ENCODE measurements at regions not wholly inside any gene's neighbourhood (a gene's known extent, or its start where the extent isn't known, plus 50 kb on each side); places are given as distances from the start of the nearest gene placed in this dataset.

DNA sequence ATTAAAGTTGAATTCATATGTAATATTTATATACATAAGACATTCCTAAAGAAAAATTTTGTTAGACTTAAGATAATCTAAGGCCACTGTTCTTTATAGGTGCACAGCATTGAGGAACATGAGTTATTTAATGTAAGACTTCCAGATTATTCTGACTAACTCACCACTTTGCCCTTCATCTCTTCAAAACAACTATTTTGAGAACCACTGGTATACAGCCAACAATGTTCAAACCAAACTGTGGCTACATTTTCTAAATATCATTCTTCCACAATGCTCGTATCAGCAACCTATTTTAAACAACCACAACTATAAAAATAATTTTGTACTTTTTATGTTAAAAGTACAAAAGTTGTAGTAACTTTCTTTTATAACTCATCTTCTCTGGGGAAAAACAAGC, 199.8 kb upstream of the ALCAM start:
- TF ChIP-seq, protein P1, sequence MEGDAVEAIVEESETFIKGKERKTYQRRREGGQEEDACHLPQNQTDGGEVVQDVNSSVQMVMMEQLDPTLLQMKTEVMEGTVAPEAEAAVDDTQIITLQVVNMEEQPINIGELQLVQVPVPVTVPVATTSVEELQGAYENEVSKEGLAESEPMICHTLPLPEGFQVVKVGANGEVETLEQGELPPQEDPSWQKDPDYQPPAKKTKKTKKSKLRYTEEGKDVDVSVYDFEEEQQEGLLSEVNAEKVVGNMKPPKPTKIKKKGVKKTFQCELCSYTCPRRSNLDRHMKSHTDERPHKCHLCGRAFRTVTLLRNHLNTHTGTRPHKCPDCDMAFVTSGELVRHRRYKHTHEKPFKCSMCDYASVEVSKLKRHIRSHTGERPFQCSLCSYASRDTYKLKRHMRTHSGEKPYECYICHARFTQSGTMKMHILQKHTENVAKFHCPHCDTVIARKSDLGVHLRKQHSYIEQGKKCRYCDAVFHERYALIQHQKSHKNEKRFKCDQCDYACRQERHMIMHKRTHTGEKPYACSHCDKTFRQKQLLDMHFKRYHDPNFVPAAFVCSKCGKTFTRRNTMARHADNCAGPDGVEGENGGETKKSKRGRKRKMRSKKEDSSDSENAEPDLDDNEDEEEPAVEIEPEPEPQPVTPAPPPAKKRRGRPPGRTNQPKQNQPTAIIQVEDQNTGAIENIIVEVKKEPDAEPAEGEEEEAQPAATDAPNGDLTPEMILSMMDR (IDR thresholded peaks at IDR 0.05), result no peak
- Histone ChIP-seq H3K36me3 (ENCODE audit: low read depth) (no peaks in the 10 kb centered on the region), H3K9me3 (no peaks in the 10 kb centered on the region), H3K4me3 (no peak overlapping the region), H3K4me1 (ENCODE audit: low read depth) (no peaks in the 10 kb centered on the region)
- intact Hi-C loops (cut with DNase I, micrococcal nuclease), result no loop called here
- no peak for DNase-seq
- no peak for ATAC-seq

DNA sequence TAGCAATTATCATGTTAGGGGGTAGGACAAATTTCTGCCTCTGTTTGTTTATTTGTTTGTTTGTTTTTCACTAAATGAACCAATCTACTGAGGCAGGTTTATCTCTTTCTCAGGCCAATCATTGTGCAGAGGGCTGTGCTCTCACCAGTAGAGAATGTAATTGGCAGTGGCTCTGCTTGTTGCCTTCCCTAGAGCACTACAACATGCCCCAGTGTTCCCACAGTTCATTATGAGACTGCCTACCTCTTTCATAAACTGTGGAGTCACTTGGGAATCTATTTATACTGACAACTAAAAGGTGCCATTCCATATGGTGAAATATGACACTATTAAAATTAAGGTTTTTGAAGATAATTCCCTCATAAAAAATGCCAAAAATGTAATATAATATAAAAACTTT, 196.3 kb upstream of the ALCAM start:
- Histone ChIP-seq H3K4me3 (no peak overlapping the region), H3K36me3 (ENCODE audit: low read depth) (no peaks in the 10 kb centered on the region), H3K4me1 (ENCODE audit: low read depth) (no peaks in the 10 kb centered on the region), H3K9me3 (no peaks in the 10 kb centered on the region)
- ATAC-seq (no peak), DNase-seq (no peak)
- intact Hi-C loops (cut with DNase I, micrococcal nuclease), result no loop called here
- TF ChIP-seq, protein P1 (IDR thresholded peaks at IDR 0.05), result no peak

DNA sequence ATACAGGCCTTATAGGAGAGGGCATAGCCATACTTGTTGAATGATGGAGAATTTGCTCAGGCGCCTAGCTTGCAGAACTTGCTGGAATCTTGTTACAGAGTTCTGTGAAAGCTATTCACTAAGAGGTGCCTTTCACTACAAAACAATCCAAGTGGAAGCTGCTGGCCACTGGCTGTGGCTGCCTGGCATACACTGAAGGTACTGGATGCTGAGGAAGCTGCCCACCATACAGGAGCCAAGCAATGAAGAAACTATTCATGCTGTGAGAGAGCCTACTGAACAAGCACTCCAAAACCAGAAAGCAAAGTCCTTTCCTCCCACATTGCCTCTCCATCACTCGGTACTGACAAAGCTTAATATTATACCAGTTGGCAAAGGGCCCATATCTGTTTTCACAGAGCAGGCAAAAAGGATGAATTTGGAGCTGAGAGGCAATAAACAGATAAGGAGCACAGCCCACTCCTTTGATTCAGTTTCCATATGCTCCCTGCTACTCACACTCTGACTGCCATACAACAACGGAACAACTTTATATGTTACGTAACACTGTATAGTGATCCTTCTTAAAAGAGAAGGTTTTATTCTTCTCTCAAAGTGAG, 192.6 kb upstream of the ALCAM start:
- no peak for ATAC-seq
- Histone ChIP-seq H3K9me3 (no peaks in the 10 kb centered on the region), H3K4me1 (ENCODE audit: low read depth) (no peaks in the 10 kb centered on the region), H3K36me3 (ENCODE audit: low read depth) (no peaks in the 10 kb centered on the region), H3K4me3 (no peak overlapping the region)
- TF ChIP-seq, protein P1 (IDR thresholded peaks at IDR 0.05), result no peak
- intact Hi-C loops (cut with DNase I, micrococcal nuclease), result no loop called here
- DNase-seq, result no peak

DNA sequence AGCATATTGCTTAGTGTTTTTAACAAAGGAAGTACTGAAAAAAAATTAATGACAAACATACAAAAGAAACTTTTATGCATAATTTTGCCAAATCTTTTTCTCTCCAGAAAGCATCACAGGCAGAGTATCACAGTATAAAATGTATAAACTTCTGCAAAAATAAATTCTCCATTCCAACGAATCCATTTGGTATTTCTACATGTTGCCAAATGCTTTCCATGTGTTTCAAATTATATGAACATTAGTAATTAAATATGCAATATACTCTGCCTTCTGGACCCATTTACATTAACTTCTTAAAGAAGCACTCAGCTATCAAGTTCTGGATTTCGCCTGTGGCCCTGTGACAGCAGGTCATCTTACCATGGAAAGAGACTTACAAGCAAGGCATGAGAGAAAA, 189.1 kb upstream of the ALCAM start:
- H3K4me1 ChIP-seq (ENCODE audit: low read depth), result no peaks in the 10 kb centered on the region
- intact Hi-C loops (cut with DNase I, micrococcal nuclease), result no loop called here
- ATAC-seq (no peak), DNase-seq (no peak)
- H3K9me3 ChIP-seq, result no peaks in the 10 kb centered on the region
- no peaks in the 10 kb centered on the region for H3K36me3 ChIP-seq (ENCODE audit: low read depth)
- TF ChIP-seq, protein P1 (IDR thresholded peaks at IDR 0.05), result no peak
- H3K4me3 ChIP-seq, result no peak overlapping the region

DNA sequence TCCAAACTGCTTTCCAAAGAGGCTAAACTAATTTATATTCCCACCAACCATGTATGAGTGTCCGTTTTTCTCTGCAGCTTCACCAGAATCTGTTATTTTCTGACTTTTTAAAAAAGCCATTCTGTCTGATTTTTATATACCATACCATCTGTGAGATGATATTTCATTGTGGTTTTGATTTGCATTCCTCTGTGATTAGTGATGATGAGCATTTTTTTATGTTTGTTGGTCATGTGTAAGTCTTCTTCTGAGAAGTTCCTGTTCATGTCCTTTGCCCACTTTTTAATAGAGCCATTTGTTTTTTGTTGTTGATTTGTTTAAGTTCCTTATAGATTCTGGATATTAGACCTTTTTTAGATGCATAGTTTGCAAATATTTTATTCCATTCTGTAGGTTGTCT, 179.4 kb upstream of the ALCAM start:
- DNase-seq (no peak), ATAC-seq (no peak)
- Histone ChIP-seq H3K9me3 (no peaks in the 10 kb centered on the region), H3K4me1 (ENCODE audit: low read depth) (no peaks in the 10 kb centered on the region), H3K4me3 (no peak overlapping the region), H3K36me3 (ENCODE audit: low read depth) (no peaks in the 10 kb centered on the region)
- intact Hi-C loops (cut with DNase I, micrococcal nuclease), result no loop called here
- TF ChIP-seq, protein P1 (IDR thresholded peaks at IDR 0.05), result no peak

DNA sequence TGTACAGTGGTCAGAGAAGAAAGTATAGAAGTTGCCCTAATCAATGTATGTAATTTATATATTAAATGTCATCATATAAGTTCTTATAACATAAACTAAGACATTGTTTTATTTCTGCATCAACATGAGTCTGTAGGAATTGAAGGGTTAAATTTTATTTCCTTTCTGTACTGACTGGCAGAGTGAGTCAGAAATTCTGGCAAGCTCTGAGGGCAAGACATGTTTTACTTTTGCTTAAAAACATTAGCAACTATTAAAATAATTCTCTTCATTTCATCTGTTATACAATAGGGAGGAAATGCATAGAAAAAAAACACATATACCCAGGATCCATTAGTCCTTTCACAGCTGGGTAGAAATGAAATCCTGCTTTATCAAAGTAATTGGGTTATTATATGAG, 171.4 kb upstream of the ALCAM start:
- TF ChIP-seq, protein P1 (IDR thresholded peaks at IDR 0.05), result no peak
- Histone ChIP-seq H3K4me3 (no peak overlapping the region), H3K9me3 (no peaks in the 10 kb centered on the region), H3K4me1 (ENCODE audit: low read depth) (no peaks in the 10 kb centered on the region), H3K36me3 (ENCODE audit: low read depth) (no peaks in the 10 kb centered on the region)
- ATAC-seq (no peak), DNase-seq (no peak)
- intact Hi-C loops (cut with DNase I, micrococcal nuclease), result no loop called here
